ENCODE measurements at regions not wholly inside any gene's neighbourhood (a gene's known extent, or its start where the extent isn't known, plus 50 kb on each side); places are given as distances from the start of the nearest gene placed in this dataset.
"Not testable (repeated sequence)": the region's sequence is repeated elsewhere in the genome, so short reads cannot be mapped to it uniquely, and the experiment has no call there.

- no peak for FAIRE-seq
- DNase-seq (ENCODE audit: low spot score in 2 of 2) = no peak
Observed at GRCh38 chr4:179128299-179128698, 1686.1 kb upstream of the AGA start.

GRCh38 chr4:179130122-179130714 is 1688.0 kb upstream of the AGA start:
- DNase-seq (ENCODE audit: low spot score in 2 of 2) = no peak
- FAIRE-seq = no peak

GRCh38 chr4:179145746-179146525 is 1703.7 kb upstream of the AGA start:
- DNase-seq (ENCODE audit: low spot score in 2 of 2) (no peak), FAIRE-seq (no peak)

GRCh38 chr4:179151770-179152169 is 1709.5 kb upstream of the AGA start:
- FAIRE-seq (no peak), DNase-seq (ENCODE audit: low spot score in 2 of 2) (no peak)

- FAIRE-seq (peak; percentile 21), DNase-seq (ENCODE audit: low spot score in 2 of 2) (no peak)
Observed at GRCh38 chr4:179163147-179163546, 1720.9 kb upstream of the AGA start.

GRCh38 chr4:179164267-179164999 is 1722.2 kb upstream of the AGA start:
- DNase-seq (ENCODE audit: low spot score in 2 of 2) = no peak
- no peak for FAIRE-seq

GRCh38 chr4:179165000-179165738 is 1722.9 kb upstream of the AGA start:
- FAIRE-seq (no peak), DNase-seq (ENCODE audit: low spot score in 2 of 2) (no peak)

GRCh38 chr4:179165862-179166261 is 1723.6 kb upstream of the AGA start:
- DNase-seq (ENCODE audit: low spot score in 2 of 2) (no peak), FAIRE-seq (no peak)

GRCh38 chr4:179170308-179170707 is 1728.1 kb upstream of the AGA start:
- not testable (repeated sequence) for FAIRE-seq; DNase-seq (ENCODE audit: low spot score in 2 of 2)

- DNase-seq (ENCODE audit: low spot score in 2 of 2) (no peak), FAIRE-seq (no peak)
Observed at GRCh38 chr4:179182741-179183140, 1740.5 kb upstream of the AGA start.

GRCh38 chr4:179195887-179196286 is 1753.7 kb upstream of the AGA start:
- FAIRE-seq = peak; percentile 71

GRCh38 chr4:179196511-179196910 is 1754.3 kb upstream of the AGA start:
- no peak for DNase-seq (ENCODE audit: low spot score in 2 of 2)
- FAIRE-seq = no peak

More at GRCh38 chr4:179195887-179196286, 1753.7 kb upstream of the AGA start:
- no peak for DNase-seq (ENCODE audit: low spot score in 2 of 2)

GRCh38 chr4:179200681-179201080 is 1758.4 kb upstream of the AGA start:
- DNase-seq (ENCODE audit: low spot score in 2 of 2) = no peak
- no peak for FAIRE-seq

GRCh38 chr4:179225594-179225993 is 1783.4 kb upstream of the AGA start:
- DNase-seq (ENCODE audit: low spot score in 2 of 2) (no peak), FAIRE-seq (no peak)

GRCh38 chr4:179248821-179249220 is 1806.6 kb upstream of the AGA start:
- DNase-seq (ENCODE audit: low spot score in 2 of 2) (no peak), FAIRE-seq (no peak)

GRCh38 chr4:179268791-179269190 is 1826.6 kb upstream of the AGA start:
- no peak for DNase-seq (ENCODE audit: low spot score in 2 of 2)
- FAIRE-seq = no peak

GRCh38 chr4:179272282-179272681 is 1830.0 kb upstream of the AGA start:
- FAIRE-seq = no peak
- DNase-seq (ENCODE audit: low spot score in 2 of 2) = no peak

- no peak for FAIRE-seq
- no peak for DNase-seq (ENCODE audit: low spot score in 2 of 2)
Observed at GRCh38 chr4:179278647-179279046, 1836.4 kb upstream of the AGA start.

- DNase-seq (ENCODE audit: low spot score in 2 of 2) = no peak
- no peak for FAIRE-seq
Observed at GRCh38 chr4:179285696-179286095, 1843.5 kb upstream of the AGA start.

GRCh38 chr4:179291657-179292056 is 1849.4 kb upstream of the AGA start:
- FAIRE-seq (no peak), DNase-seq (ENCODE audit: low spot score in 2 of 2) (no peak)

GRCh38 chr4:179292468-179292867 is 1850.2 kb upstream of the AGA start:
- FAIRE-seq (no peak), DNase-seq (ENCODE audit: low spot score in 2 of 2) (no peak)
